GM18505 (cell line): ENCODE measurements at regions not wholly inside any gene's neighbourhood (a gene's known extent, or its start where the extent isn't known, plus 50 kb on each side); places are given as distances from the start of the nearest gene placed in this dataset.

ENCODE experiments used
- ATAC-seq: cut with Tn5 transposase; IDR thresholded peaks from one replicate; pipeline ENCODE4 v1.9.1; 2021; ENCODE audit not compliant: unreplicated experiment
- POLR2A ChIP-seq: IDR thresholded peaks from 4 replicates; pipeline ENCODE4 v1.6.1; 2011; ENCODE audit warnings: borderline replicate concordance; ENCODE audit not compliant: insufficient read depth, insufficient read length; ENCODE audit errors: extremely low read depth

- ATAC-seq = no peak
- TF ChIP-seq POLR2A = no peak
Measured at GRCh38 chr6:170097505-170098427, 193.1 kb downstream of the DLL1 start.

- no peak for ATAC-seq
- TF ChIP-seq POLR2A = no peak
Measured at GRCh38 chr6:170096803-170097504, 193.9 kb downstream of the DLL1 start.

- TF ChIP-seq POLR2A = no peak
- ATAC-seq = no peak
Measured at GRCh38 chr6:170096191-170096802, 194.6 kb downstream of the DLL1 start.

GRCh38 chr6:170095273-170095981, 195.5 kb downstream of the DLL1 start:
- no peak for ATAC-seq
- TF ChIP-seq POLR2A = no peak

GRCh38 chr6:170094686-170095272, 196.1 kb downstream of the DLL1 start:
- no peak for ATAC-seq
- TF ChIP-seq POLR2A = no peak

GRCh38 chr6:170093658-170094596, 197.0 kb downstream of the DLL1 start:
- ATAC-seq = no peak

GRCh38 chr6:170093276-170093657, 197.6 kb downstream of the DLL1 start:
- TF ChIP-seq POLR2A = no peak
- ATAC-seq = no peak

More at GRCh38 chr6:170093658-170094596, 197.0 kb downstream of the DLL1 start:
- TF ChIP-seq POLR2A = no peak

GRCh38 chr6:170092826-170093225, 198.1 kb downstream of the DLL1 start:
- ATAC-seq = no peak
- no peak for TF ChIP-seq POLR2A

GRCh38 chr6:170091639-170092579, 199.0 kb downstream of the DLL1 start:
- TF ChIP-seq POLR2A = no peak
- no peak for ATAC-seq

- no peak for TF ChIP-seq POLR2A
- no peak for ATAC-seq
Measured at GRCh38 chr6:170091000-170091638, 199.8 kb downstream of the DLL1 start.
